IMR-90 (cell line): ENCODE measurements at regions not wholly inside any gene's neighbourhood (a gene's known extent, or its start where the extent isn't known, plus 50 kb on each side); places are given as distances from the start of the nearest gene placed in this dataset.

Experiments
- ATAC-seq: fragments of 200-7000 bp; cut with Tn5 transposase; 2 replicates; pipeline ENCODE4 v1.9.1; 2020; ENCODE audit warnings: low read depth, mild to moderate bottlenecking, moderate library complexity
- BruUV-seq: library from RNA; stranded (reverse); fragments of 400-500 nt; replicated peaks from 2 replicates; lab custom pipeline; 2021; lab: Mats Ljungman, UMichigan
- CTCF ChIA-PET: fragments of 300-600 bp; formaldehyde crosslinking; extraction: SDS; loops from one replicate; lab custom pipeline; 2021; ENCODE audit warnings: antibody characterized with exemption; lab: Yijun Ruan, JAX
- POLR2A ChIA-PET: fragments of 300-600 bp; sonication (Branson Sonifier 250); formaldehyde crosslinking; loops from one replicate; lab custom pipeline; 2022; ENCODE audit warnings: antibody characterized with exemption; ENCODE audit not compliant: unreplicated experiment; lab: Charles Lee
- DNase-seq: peaks from one replicate; pipeline ENCODE4 v3.0.0; 2013
- H2AFZ ChIP-seq: replicated peaks from 2 replicates; pipeline ENCODE3; 2013; ENCODE audit warnings: low read length, mild to moderate bottlenecking; ENCODE audit not compliant: poor library complexity
- H2AK5ac ChIP-seq: 2 replicates; pipeline ENCODE4 v1.6.1; 2013; ENCODE audit warnings: low read depth, low read length, inconsistent platforms
- H2AK9ac ChIP-seq: replicated peaks from 2 replicates; pipeline ENCODE3; 2013; ENCODE audit warnings: mild to moderate bottlenecking, low read depth, low read length, moderate library complexity; ENCODE audit not compliant: poor library complexity
- H2BK120ac ChIP-seq: 2 replicates; pipeline ENCODE4 v1.6.1; 2013; ENCODE audit warnings: low read depth, low read length, inconsistent platforms
- H2BK15ac ChIP-seq: 3 replicates; pipeline ENCODE4 v1.6.1; 2013; ENCODE audit warnings: low read depth, low read length, inconsistent platforms
- H2BK20ac ChIP-seq: 2 replicates; pipeline ENCODE4 v1.6.1; 2013; ENCODE audit warnings: low read depth, mild to moderate bottlenecking, inconsistent platforms, low read length, moderate library complexity
- H2BK5ac ChIP-seq: 2 replicates; pipeline ENCODE4 v1.6.1; 2013; ENCODE audit warnings: mild to moderate bottlenecking, low read depth, low read length, inconsistent platforms; ENCODE audit not compliant: poor library complexity, severe bottlenecking
- H3K14ac ChIP-seq: replicated peaks from 2 replicates; pipeline ENCODE4 v1.6.1; 2013; ENCODE audit warnings: low read depth, low read length, inconsistent platforms
- H3K18ac ChIP-seq: 2 replicates; pipeline ENCODE4 v1.6.1; 2013; ENCODE audit warnings: low read depth, low read length, control low read depth
- H3K23ac ChIP-seq: 2 replicates; pipeline ENCODE4 v1.6.1; 2013; ENCODE audit warnings: low read depth, low read length, inconsistent platforms
- H3K27ac ChIP-seq: 2 replicates; pipeline ENCODE4 v1.5.1; 2013; ENCODE audit warnings: mild to moderate bottlenecking, control low read depth, low read length; ENCODE audit not compliant: insufficient read depth
- H3K27me3 ChIP-seq: 2 replicates; pipeline ENCODE4 v1.6.1; 2013; ENCODE audit warnings: low read length; ENCODE audit not compliant: control insufficient read depth, insufficient read depth
- H3K36me3 ChIP-seq: 2 replicates; pipeline ENCODE4 v1.6.1; 2013; ENCODE audit warnings: low read length, mixed read lengths; ENCODE audit not compliant: control insufficient read depth, insufficient read depth
- H3K4ac ChIP-seq: 2 replicates; pipeline ENCODE4 v1.6.1; 2013; ENCODE audit warnings: low read depth, low read length, inconsistent platforms
- H3K4me1 ChIP-seq: 2 replicates; pipeline ENCODE4 v1.6.1; 2013; ENCODE audit warnings: low read length, mixed read lengths; ENCODE audit not compliant: control insufficient read depth, insufficient read depth
- H3K4me2 ChIP-seq: 2 replicates; pipeline ENCODE4 v1.6.1; 2013; ENCODE audit warnings: low read depth, mild to moderate bottlenecking, control low read depth, low read length, moderate library complexity
- H3K4me3 ChIP-seq: 2 replicates; pipeline ENCODE4 v1.5.1; 2013; ENCODE audit warnings: low read depth, mild to moderate bottlenecking, control low read depth, low read length, moderate library complexity; ENCODE audit not compliant: insufficient read depth
- H3K56ac ChIP-seq: 2 replicates; pipeline ENCODE4 v1.6.1; 2013; ENCODE audit warnings: low read length, inconsistent platforms; ENCODE audit not compliant: insufficient read depth; ENCODE audit errors: extremely low read depth
- H3K79me1 ChIP-seq, 2 experiments: 2 replicates each; pipeline ENCODE4 v1.6.1; 2013; ENCODE audit warnings: low read length in 2 of 2, inconsistent platforms in 1 of 2, low read depth in 1 of 2
- H3K9ac ChIP-seq: 2 replicates; pipeline ENCODE4 v1.6.1; 2013; ENCODE audit warnings: low read depth, low read length, control low read depth
- H3K9me1 ChIP-seq: 2 replicates; pipeline ENCODE4 v1.6.1; 2013; ENCODE audit warnings: low read length, inconsistent platforms; ENCODE audit not compliant: insufficient read depth
- H3K9me3 ChIP-seq: 2 replicates; pipeline ENCODE4 v1.6.1; 2013; ENCODE audit warnings: low read length; ENCODE audit not compliant: control insufficient read depth, insufficient read depth
- H4K20me1 ChIP-seq: 2 replicates; pipeline ENCODE4 v1.6.1; 2013; ENCODE audit warnings: low read length, inconsistent platforms; ENCODE audit not compliant: insufficient read depth
- H4K5ac ChIP-seq: 2 replicates; pipeline ENCODE4 v1.6.1; 2013; ENCODE audit warnings: mild to moderate bottlenecking, low read depth, low read length, control low read depth
- H4K8ac ChIP-seq, 2 experiments: 2 replicates each; pipeline ENCODE4 v1.6.1; 2013; ENCODE audit warnings: low read depth in 2 of 2, low read length in 2 of 2, control low read depth in 1 of 2, inconsistent platforms in 1 of 2
- H4K91ac ChIP-seq: 2 replicates; pipeline ENCODE4 v1.6.1; 2013; ENCODE audit warnings: low read depth, low read length, inconsistent platforms; ENCODE audit not compliant: insufficient read depth
- BHLHE40 ChIP-seq: fragments of 150-350 bp; IDR thresholded peaks from 2 replicates; pipeline ENCODE4 v1.6.1; 2016; ENCODE audit warnings: mild to moderate bottlenecking, low read depth, low read length
- CEBPB ChIP-seq: IDR thresholded peaks from 2 replicates; pipeline ENCODE4 v1.6.1; 2012; ENCODE audit warnings: low read depth, low read length, improper control_type of control experiment
- CHD1 ChIP-seq: IDR thresholded peaks from 2 replicates; pipeline ENCODE4 v1.6.1; 2012; ENCODE audit warnings: low read depth, low read length, improper control_type of control experiment
- CTCF ChIP-seq: conservative IDR thresholded peaks from 2 replicates; pipeline ENCODE4 v1.5.1; 2012; ENCODE audit warnings: mild to moderate bottlenecking, low read depth, low read length, improper control_type of control experiment
- FOS ChIP-seq: fragments of 150-350 bp; IDR thresholded peaks from 2 replicates; pipeline ENCODE4 v1.6.1; 2016; ENCODE audit warnings: low read depth, low read length
- MAFK ChIP-seq: IDR thresholded peaks from 2 replicates; pipeline ENCODE4 v1.6.1; 2012; ENCODE audit warnings: low read depth, low read length, improper control_type of control experiment
- MAZ ChIP-seq: IDR thresholded peaks from 2 replicates; pipeline ENCODE4 v1.6.1; 2012; ENCODE audit warnings: low read depth, mild to moderate bottlenecking, low read length, improper control_type of control experiment, moderate library complexity, borderline replicate concordance
- MXI1 ChIP-seq: IDR thresholded peaks from 2 replicates; pipeline ENCODE4 v1.6.1; 2012; ENCODE audit warnings: low read depth, mild to moderate bottlenecking, low read length, moderate library complexity, borderline replicate concordance
- NFE2L2 ChIP-seq: fragments of 150-350 bp; IDR thresholded peaks from 2 replicates; pipeline ENCODE4 v1.6.1; 2016; ENCODE audit warnings: low read depth, mild to moderate bottlenecking, low read length
- POLR2A ChIP-seq: IDR thresholded peaks from 2 replicates; pipeline ENCODE4 v1.6.1; 2012; ENCODE audit warnings: mild to moderate bottlenecking, low read depth, low read length
- RAD21 ChIP-seq: IDR thresholded peaks from 2 replicates; pipeline ENCODE4 v1.6.1; 2012; ENCODE audit warnings: low read length, improper control_type of control experiment
- RCOR1 ChIP-seq: IDR thresholded peaks from 2 replicates; pipeline ENCODE4 v1.6.1; 2012; ENCODE audit warnings: mild to moderate bottlenecking, low read length, improper control_type of control experiment; ENCODE audit not compliant: insufficient replicate concordance
- RFX5 ChIP-seq: IDR thresholded peaks from 2 replicates; pipeline ENCODE4 v1.8.0; 2012; ENCODE audit warnings: low read depth, mild to moderate bottlenecking, low read length, moderate library complexity
- SMC3 ChIP-seq: fragments of 150-350 bp; IDR thresholded peaks from 2 replicates; pipeline ENCODE4 v1.6.1; 2016; ENCODE audit warnings: low read depth, mild to moderate bottlenecking, antibody characterized with exemption, low read length, moderate library complexity
- WGBS, 2 experiments: methylation state at CpG; one replicate each; pipeline versions ENCODE4 v1.1.5 to v1.1.7; 2013; ENCODE audit warnings: missing lambda C conversion rate in 2 of 2; ENCODE audit not compliant: insufficient read length in 1 of 2; ENCODE audit errors: extremely low coverage in 2 of 2; 5-methylcytosine and 5-hydroxymethylcytosine counted together
- dilution Hi-C: fragments of 300-500 bp; cut with HindIII; formaldehyde crosslinking; loops from one replicate; pipeline ENCODE4 v1.14.3; 2018; ENCODE audit warnings: low sequenced_read_pairs; ENCODE audit not compliant: unreplicated experiment
- in situ Hi-C: fragments of 300-500 bp; cut with MboI; formaldehyde crosslinking; loops from 3 replicates; pipeline ENCODE4 v1.14.3; 2019; ENCODE audit warnings: low sequenced_read_pairs, inconsistent platforms, mixed read lengths
- intact Hi-C: fragments of 100-400 bp; cut with micrococcal nuclease; formaldehyde crosslinking; loops from 2 replicates; pipeline ENCODE4 v1.10.0; 2022
- TF ChIP-seq, protein P1 (sequence below): fragments of 150-350 bp; IDR thresholded peaks from 2 replicates; pipeline ENCODE4 v1.6.1; 2017; ENCODE audit warnings: mild to moderate bottlenecking, antibody characterized with exemption, low read length, low read depth
- TF ChIP-seq, protein P2 (sequence below): fragments of 150-350 bp; IDR thresholded peaks from 2 replicates; pipeline ENCODE4 v1.6.1; 2016; ENCODE audit warnings: low read depth, mild to moderate bottlenecking, low read length, moderate library complexity, borderline replicate concordance

- Histone ChIP-seq H2AK9ac (no peak overlapping the region), H3K23ac (no peak overlapping the region), H4K5ac (no peak overlapping the region), H2BK20ac (no peak overlapping the region), H2AFZ (no peak overlapping the region), H4K91ac (no peak overlapping the region), H4K8ac (no peak overlapping the region), H3K4me2 (no peak overlapping the region), H3K9ac (no peak overlapping the region), H3K27me3 (no peaks in the 10 kb centered on the region), H3K79me1 (no peaks in the 10 kb centered on the region), H3K56ac (no peak overlapping the region), H3K36me3 (no peaks in the 10 kb centered on the region), H2BK5ac (no peak overlapping the region), H3K9me1 (peaks cover 2% of the 10 kb centered on the region), H2AK5ac (no peak overlapping the region), H3K4ac (no peak overlapping the region), H4K20me1 (no peaks in the 10 kb centered on the region), H3K4me1 (peaks cover 2% of the 10 kb centered on the region), H2BK120ac (no peak overlapping the region), H3K9me3 (no peaks in the 10 kb centered on the region), H3K14ac (no peak overlapping the region), H3K18ac (no peak overlapping the region), H2BK15ac (no peak overlapping the region), H3K4me3 (no peak overlapping the region), H3K27ac (no peak overlapping the region)
- dilution Hi-C loops (no loop called here), intact Hi-C loops (no loop called here), in situ Hi-C loops (no loop called here)
- BruUV-seq: no TSS peak
- TF ChIP-seq SMC3 (no peak), MAFK (no peak), RCOR1 (no peak), CTCF (no peak), POLR2A (no peak), RFX5 (no peak), CHD1 (no peak), MXI1 (no peak), CEBPB (no peak), MAZ (no peak), NFE2L2 (no peak), FOS (no peak), BHLHE40 (no peak), RAD21 (no peak)
- TF ChIP-seq, protein P1, sequence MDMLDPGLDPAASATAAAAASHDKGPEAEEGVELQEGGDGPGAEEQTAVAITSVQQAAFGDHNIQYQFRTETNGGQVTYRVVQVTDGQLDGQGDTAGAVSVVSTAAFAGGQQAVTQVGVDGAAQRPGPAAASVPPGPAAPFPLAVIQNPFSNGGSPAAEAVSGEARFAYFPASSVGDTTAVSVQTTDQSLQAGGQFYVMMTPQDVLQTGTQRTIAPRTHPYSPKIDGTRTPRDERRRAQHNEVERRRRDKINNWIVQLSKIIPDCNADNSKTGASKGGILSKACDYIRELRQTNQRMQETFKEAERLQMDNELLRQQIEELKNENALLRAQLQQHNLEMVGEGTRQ: no peak
- TF ChIP-seq, protein P2, sequence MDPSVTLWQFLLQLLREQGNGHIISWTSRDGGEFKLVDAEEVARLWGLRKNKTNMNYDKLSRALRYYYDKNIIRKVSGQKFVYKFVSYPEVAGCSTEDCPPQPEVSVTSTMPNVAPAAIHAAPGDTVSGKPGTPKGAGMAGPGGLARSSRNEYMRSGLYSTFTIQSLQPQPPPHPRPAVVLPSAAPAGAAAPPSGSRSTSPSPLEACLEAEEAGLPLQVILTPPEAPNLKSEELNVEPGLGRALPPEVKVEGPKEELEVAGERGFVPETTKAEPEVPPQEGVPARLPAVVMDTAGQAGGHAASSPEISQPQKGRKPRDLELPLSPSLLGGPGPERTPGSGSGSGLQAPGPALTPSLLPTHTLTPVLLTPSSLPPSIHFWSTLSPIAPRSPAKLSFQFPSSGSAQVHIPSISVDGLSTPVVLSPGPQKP: no peak
- WGBS, 2 experiments: 96% methylated on average over 5 of the region's 9 CpGs; no CpG with 5 or more reads in 1 of the 2 experiments
- no peak for DNase-seq
- ATAC-seq: no peak
- CTCF ChIA-PET: no interaction called here
- POLR2A ChIA-PET: no interaction called here
Observed at GRCh38 chr13:110065780-110066179, 241.2 kb downstream of the COL4A1 start.
